ENCODE measurements at regions not wholly inside any gene's neighbourhood (a gene's known extent, or its start where the extent isn't known, plus 50 kb on each side); places are given as distances from the start of the nearest gene placed in this dataset.

DNA sequence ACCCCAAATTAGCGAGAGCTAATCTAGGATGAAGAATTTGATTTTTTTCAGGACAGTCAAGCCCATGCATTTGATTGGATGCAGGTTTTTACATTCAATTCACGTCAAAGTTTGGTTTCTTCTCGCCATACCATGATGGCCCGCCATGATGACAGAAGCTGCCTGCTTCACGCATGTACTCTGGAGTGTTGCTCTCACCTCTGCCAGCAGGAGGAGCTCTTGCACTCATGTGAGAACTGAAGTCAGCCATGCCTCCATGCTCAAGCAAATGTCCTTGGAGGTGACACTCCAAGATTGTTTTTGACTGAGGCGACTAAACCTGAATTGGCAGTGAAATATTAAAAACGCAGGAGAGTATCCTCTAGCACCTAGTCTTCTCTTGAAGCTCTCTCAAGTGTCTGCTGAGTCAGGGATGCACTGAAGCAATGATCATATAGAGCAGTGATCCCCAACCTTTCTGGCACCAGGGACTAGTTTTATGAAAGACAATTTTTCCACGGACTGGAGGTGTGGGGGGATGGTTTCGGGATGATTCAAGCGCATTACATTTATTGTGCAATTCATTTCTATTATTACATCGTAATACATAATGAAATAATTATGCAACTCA, 120.9 kb downstream of the SAMMSON start:
- peak in 1 of 2 experiments; percentile 19 for DNase-seq

- DNase-seq: no peak
Measured at GRCh38 chr3:70127192-70127591, 127.7 kb downstream of the SAMMSON start.

DNA sequence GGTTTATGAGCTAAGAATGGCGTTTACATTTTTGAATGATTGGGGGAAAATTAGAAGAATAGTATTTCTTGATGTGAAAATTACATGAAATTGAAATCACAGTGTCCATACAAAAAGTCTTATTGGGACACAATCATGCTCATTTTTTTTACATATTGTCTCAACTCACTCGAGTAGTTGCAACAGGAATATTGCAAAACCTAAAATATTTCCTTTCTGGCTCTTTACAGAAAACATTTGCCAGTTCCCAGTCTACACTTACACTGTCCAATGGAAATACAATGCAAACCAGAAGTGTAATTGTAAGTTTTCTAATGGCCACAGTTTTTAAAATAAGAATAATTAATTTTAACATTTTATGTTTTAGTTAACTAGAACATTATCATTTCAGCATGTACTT, 137.8 kb downstream of the SAMMSON start:
- DNase-seq: no peak

GRCh38 chr3:70138606-70139005, 139.1 kb downstream of the SAMMSON start:
- DNase-seq: no peak
